ENCODE measurements at regions not wholly inside any gene's neighbourhood (a gene's known extent, or its start where the extent isn't known, plus 50 kb on each side); places are given as distances from the start of the nearest gene placed in this dataset.
"Not testable (repeated sequence)": the region's sequence is repeated elsewhere in the genome, so short reads cannot be mapped to it uniquely, and the experiment has no call there.

DNA sequence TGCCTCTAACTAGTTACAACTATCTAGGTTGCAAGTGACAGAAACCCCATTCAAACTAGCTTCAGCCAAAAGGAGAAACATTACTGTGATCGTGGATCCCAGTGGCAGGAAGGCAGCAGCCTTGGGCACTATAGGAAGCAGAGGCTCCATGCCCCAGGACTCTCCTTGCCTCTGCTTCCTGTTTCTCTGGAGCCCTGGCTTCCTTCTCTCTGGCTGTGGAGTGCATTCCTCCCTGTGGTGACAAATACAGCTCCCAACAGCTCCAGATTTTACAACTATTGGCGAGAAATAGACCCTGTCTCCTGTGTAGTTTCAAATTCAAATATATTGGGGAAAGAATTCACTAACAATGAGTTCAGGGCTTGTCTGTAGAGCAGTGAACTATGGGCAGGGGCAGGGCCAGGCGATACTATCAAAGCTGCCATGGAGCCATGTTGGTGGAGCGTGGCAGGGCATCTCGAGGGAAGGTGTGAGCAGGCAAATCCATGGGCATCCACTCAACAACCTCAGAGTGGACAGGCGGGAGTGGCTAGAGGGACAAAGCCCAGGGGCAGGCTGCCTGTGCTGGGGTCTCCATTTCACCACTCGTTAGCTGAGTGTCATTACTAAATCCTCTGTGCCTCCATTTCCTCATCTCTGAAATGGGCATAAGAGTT is 189.5 kb downstream of the ERCC6L2 start:
- no peak for DNase-seq (ENCODE audit: low read depth in 3 of 3)

DNA sequence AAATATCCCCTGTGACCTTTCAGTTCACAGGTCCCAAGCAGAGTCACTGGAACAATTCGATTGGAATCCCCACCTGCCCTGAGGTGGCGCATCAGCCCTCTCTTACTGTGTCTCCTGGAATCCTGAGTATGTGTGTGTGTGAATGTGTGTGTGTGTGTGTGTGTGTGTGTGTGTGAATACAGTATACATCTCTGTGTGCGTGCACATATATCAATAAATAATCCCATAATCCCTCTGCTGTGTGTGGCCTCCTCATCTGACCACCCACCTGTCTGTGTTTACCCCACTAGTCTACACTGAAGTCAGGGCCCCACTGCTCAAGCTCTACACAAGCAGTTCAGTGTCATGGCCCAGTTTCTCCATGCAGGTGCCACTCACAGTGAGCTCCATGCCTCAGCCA is 187.4 kb downstream of the ERCC6L2 start:
- no peak for DNase-seq (ENCODE audit: low read depth in 3 of 3)

DNA sequence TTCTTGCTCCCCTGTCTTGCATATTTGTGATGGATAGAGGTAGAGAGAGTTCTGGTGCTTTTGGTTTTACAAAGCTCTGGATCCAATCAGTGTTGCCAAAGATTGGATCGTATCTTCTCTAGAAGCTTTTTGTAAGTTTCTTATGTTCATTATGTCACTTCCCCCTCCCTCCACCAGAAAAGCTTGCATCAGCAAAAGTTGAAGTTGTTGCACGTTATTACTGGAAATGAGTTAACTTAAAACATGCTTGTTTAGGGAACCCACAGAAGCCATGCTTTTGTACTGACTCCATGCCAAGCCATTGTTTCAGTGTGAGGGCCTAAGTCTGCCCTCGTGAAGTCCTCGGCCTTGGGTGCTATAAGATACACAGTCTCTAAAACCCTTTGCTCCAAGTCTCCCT is 186.5 kb downstream of the ERCC6L2 start:
- DNase-seq (ENCODE audit: low read depth in 3 of 3), result no peak

DNA sequence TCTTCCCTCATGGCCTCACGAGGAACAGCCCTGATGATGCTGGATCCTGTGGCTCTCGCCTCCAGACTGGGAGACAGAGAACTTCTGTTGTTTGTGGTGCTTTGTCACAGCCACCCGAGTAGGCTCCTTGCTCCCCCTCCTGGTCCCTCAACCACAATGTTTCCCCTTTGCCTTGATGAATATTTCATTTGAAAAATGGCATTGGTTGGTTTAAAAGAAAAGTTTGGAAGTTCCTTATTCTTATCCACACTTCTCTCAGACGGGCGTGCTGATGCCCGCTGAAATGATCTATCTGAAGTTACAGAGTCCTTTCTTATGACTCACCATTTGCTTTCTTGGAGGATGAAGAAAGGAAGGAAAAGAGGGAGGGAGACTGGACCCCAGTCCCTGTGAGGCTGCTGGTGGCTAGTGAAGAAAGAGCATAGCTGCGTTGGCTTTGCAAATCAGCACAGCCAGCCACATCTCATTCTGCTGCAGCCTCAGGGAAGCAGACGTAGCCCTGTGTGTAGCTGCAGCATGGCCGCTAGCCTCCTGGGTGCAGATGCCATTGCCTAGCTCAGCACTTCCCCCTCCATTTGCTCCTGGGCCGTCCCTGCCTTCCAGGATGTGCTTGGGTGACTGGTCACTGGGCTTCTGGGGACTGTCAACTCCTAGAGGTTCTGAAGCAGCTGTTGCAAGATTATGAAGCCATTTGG is 185.9 kb downstream of the ERCC6L2 start:
- peak in 2 of 3 experiments; percentile 21 to 30 for DNase-seq (ENCODE audit: low read depth in 3 of 3)

DNA sequence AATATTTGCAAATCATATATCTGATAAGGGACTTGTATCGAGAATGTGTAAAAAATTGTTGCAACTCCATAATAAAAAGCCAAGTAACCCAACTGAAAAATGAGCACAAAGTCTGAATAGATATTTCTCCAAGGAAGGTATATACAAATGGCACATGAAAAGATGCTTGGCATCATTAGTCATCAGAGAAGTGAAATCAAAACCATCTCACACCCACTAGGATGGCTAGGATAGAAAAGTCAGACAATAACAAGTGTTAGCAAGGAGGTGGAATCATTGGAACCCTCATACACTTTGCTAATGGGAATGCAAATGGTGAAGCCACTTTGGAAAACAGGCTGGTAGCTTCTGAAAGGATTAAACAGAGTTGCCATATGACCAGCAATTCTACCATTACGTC is 182.7 kb downstream of the ERCC6L2 start:
- no peak for DNase-seq (ENCODE audit: low read depth in 3 of 3)

DNA sequence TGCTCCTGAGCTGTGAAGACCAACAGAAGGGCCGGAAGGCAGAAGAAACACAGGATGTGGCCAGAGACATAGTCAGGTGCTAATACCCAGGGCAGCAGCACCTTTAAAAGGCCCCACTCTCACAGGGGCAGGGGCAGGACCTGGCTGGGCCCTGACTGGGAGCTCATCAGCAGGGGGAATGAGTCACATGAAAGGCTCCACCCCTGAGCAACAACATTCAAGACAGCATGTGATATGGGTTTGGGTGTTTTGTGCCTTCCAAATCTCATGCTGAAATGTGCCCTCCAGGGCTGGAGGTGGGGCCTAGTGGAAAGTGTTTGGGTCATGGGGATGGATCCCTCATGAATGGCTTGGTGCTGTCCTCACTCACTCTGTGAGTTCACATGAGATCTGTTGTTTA is 181.7 kb downstream of the ERCC6L2 start:
- DNase-seq (ENCODE audit: low read depth in 3 of 3), result no peak

DNA sequence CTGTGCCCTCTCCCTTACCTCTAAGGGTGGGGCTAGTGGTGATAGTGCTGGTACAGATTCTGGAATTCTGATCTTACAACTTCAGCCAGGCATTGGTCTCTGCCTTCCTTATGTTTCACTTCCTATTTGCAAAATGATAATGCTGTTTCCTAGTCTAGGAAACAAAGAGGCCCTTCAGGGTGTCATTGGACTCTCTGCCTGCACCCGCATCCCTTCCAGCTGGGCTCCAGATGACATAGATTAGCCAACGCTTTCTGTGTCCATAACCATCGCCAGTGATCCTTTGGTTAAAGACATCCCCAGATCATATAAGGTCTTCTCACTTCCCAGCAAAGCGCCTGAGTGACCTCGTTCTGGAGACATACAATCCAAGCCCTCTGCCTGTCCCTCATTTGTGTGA is 180.7 kb downstream of the ERCC6L2 start:
- DNase-seq (ENCODE audit: low read depth in 3 of 3), result no peak

DNA sequence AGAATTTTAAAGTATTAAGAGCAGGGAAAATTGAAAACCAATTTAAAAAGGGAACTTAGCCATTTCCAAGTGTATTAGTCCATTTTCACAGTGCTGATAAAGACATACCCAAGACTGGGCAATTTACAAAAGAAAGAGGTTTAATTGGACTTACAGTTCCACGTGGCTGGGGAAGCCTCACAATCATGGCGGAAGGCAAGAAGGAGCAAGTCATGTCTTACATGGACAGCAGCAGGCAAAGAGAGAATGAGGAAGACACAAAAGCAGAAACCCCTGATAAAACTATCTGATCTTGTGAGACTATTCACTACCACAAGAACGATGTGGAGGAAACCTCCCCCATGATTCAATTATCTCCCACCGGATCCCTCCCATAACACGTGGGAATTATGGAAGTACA is 178.8 kb downstream of the ERCC6L2 start:
- not testable (repeated sequence) for DNase-seq (ENCODE audit: low read depth in 3 of 3)

DNA sequence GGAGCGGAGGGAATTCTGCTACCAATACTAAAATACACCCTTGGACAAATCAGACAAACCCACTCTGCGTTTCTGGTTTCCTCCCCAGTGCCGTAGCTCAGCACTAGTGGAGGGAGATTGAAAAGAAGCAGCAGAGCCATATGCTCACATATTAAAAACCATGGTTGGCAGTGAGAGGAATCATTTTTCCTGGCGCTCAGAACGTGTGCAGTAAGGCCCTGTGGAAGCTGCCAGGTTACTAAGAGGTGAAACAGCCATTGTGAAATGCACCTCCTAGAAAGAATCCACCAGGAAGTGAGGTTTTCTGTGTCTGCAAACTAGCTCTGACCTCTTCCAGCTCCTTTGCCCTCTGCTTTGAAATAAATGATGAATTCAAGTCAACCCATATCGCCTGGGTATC is 177.2 kb downstream of the ERCC6L2 start:
- no peak for DNase-seq (ENCODE audit: low read depth in 3 of 3)

DNA sequence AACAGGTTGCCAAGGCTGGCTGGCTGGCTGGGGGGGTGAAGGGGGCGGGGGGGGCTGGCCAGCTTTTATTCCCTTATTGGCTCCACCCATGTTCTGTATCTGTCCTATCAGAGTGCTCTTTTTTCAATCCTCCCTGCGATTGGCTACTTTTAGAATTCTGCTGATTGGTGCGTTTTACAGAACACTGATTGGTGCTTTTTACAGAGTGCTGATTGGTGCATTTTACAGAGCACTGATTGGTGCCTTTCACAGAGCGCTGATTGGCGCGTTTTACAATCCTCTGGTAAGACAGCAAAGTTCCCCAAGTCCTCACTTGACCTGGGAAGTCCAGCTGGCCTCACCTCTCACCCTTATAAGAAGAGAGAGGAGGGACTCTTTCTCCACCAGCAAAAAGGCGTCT is 175.9 kb downstream of the ERCC6L2 start:
- no peak for DNase-seq (ENCODE audit: low read depth in 3 of 3)

DNA sequence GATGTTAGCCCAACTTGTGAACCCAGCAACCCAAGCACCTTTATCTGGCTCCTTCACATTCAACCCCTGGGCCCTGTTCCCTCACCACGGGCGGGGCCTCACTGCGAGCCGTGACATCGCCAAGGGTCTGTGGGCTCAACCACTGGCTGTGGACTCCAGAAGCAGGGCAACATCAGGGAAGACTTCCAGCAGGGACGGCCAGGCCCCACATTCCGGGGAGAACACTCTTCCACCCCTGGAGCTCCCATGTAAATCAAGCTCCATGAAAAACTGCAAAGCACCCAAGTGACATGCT is 175.3 kb downstream of the ERCC6L2 start:
- no peak for DNase-seq (ENCODE audit: low read depth in 3 of 3)

DNA sequence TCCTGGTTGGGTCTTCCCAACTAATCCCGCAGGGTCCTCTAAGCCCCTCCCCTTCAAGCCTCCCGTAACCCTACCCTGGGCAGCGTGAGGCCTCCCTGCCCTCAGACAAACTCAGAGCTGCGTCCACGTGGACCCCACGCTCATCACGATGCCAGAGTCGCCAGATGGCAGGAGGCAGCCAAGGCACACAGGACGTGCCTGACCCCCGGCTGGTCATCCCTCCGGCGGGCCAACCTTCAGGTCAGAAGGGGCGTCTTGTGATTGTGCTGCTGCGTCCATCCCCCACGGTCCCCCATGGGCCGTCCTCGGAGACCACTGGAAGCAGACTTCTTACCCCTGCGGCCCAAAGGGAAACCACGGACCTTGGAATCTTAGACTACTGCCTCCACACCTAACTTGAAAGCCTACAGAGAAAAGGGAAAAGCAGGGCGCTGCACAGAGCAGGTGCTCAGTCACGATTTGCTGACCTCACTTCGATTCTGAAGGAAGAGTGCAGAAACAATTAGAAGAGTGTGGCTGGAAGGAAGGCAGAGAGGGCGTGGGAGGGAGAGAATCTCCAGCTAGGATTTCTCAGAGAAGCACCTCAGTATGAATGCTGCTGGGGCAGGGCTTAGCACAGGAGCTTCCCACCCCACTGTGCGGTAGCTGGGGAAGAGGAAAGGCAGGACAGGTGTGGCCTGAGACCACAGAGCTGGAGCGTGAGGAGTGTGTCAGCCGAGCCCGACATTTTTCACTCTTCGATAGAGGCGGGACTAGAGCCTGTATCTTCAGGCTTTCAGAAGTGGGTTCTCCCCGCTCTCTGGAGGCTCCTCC is 174.8 kb downstream of the ERCC6L2 start:
- no peak for DNase-seq (ENCODE audit: low read depth in 3 of 3)

DNA sequence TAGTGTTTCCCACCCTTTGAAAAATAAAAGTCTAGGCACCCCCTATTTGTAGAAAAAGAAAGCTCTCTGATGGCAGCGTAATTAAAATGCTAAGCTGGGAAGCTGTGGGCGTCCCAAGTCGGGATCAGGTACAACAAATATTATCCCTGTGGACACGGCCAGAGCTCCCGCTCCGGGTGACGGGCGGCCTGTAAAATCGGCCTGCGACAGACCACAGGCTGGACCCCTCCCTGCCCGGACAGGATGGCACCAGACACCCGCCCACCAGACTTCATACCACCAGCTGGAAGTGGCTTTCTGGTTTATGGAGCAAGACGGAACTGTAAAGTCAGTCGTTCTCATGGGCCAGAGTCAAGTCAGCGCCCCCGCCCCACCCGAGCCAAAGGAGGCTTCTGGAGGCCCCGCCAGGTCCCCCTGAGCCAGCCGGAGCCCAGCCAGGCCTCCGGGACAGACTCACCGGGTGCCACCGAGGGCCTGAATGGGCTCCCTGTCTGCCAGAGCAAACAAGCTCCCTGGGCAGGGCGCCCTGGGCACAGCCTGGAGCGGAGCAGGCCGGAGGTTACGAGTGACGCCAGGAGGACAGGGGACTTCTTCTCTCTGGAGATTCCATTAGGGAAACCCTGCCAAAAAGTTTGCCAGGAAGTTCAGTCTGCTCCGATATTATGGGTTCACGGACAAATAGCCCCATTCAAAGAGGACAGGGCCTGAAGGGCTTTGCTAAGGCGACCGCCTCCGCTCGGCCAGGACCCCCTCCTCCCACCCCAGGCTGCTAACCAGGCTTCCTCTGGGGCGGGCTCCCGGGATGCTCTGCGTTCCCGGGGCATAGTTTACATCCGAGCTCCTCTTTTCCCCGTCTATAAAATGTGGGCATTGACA is 173.7 kb downstream of the ERCC6L2 start:
- DNase-seq (ENCODE audit: low read depth in 3 of 3), result no peak

DNA sequence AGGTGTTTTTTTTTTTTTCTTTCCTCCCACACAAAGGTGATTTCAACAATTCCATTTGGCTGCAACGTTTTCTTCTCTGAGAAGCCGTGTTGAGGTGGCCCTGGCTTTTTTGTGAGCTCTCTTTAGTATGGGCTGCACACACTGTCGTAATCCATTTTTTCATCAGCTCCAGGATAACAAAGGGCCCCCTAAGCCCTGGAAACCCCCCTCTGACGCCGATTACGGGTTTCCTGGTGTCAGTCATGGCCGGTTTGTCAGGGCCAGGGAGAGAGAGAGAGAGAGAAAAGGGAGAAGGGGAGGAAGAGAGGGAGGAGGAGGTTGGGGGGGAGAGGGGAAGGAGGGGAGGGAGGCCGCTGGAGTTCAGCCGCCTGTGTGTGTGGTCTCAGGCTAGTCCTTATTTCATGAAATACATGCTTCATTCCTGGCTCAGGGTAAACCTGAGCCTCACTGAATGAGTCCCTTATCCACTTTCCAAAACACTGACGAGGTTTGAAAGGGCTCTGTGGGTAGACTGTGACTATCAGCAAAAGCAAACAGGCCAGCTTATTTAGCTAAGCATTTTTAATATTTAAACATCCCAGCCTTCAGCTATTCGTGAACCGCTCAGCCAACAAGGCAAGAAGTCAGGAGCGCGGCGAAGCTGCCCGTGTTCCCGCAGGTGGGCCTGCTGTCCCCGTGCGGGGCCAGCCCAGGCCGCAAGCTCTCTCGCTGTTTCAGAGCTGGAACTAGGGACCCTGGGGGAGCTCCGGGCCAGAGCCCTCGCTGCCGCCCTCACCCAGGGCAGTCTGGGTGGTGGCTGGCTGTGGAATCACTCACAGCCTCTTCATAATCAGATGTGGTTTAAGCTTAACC is 172.8 kb downstream of the ERCC6L2 start:
- no peak for DNase-seq (ENCODE audit: low read depth in 3 of 3)

DNA sequence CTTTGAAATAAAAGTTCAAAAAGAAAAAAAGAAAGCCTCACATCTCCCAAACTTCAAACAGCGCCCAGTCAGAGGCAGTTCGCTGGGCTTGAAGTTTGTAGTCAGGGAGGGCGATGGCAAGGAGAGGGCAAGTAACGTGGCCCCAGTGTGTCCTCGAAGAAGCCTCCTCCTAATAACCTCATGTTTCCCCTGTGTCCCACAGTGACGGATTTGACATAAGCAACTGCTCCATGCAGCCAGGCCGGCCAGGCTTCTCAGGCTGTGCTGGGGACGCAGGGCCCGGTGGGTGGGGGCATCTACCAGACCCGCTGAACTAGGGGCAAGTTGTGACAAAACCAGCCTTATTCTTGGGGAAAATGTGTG is 172.2 kb downstream of the ERCC6L2 start:
- DNase-seq (ENCODE audit: low read depth in 3 of 3), result no peak

DNA sequence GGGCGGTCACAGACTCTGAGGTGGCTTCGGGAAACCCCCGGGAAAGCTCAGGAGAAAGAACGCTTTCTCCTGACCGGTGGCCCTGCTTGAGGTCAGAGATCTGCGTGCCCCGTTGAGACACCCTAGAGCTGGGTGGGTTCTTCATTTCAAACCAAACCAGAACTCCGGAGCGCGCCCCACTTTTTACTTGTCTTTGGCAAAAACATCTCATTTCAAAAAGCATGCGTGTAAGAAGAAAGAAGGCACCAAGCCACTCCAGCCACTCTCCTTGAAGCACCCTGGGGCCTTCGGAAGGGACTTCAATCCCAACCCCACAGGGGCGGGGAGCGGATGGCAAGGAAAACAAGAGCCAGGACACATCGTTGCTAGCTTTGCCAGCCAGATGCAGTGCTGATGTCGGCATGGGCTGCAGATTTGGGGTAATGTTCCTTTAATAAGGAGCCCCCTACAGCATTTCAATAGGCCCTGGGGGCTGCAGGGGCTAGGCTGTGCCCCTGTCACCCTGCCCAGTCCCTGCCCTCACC is 171.7 kb downstream of the ERCC6L2 start:
- no peak for DNase-seq (ENCODE audit: low read depth in 3 of 3)

DNA sequence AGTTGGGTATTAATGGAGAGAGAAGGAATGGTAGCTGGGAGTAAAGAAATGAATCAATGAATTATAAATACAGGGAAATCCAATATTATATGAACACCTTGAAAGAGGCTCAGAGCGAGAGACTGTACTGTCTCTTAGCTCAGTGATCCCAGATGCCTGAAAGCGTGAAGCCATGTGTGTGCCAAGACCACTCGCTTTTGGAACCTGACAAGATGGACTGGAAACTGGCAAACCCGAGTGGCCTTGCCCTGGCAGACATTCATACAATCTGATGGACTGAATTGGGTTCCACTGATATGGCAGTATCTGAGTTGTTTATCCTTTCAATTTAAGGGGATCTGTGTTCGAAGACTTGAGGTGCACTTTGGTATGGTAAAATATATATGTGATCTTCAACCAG is 170.3 kb downstream of the ERCC6L2 start:
- DNase-seq (ENCODE audit: low read depth in 3 of 3), result no peak

DNA sequence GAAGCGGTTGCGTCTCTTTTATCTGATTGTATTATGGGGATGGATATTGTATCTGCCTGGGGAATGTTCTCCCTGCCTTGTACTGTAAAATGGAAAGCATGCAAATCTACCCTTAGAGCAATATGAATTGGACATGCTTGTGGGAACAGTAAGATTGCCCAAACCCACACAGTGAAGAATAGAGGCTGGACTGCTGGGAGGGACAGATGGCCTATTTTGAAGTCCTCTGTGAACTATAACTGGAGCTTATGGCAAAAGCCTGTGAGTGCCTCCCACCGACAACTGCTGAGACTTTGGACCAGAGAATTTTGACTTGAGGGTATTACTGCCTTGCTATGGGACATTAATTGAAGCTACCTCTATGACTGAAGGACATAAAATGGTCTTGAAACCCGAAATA is 168.9 kb downstream of the ERCC6L2 start:
- DNase-seq (ENCODE audit: low read depth in 3 of 3), result no peak

DNA sequence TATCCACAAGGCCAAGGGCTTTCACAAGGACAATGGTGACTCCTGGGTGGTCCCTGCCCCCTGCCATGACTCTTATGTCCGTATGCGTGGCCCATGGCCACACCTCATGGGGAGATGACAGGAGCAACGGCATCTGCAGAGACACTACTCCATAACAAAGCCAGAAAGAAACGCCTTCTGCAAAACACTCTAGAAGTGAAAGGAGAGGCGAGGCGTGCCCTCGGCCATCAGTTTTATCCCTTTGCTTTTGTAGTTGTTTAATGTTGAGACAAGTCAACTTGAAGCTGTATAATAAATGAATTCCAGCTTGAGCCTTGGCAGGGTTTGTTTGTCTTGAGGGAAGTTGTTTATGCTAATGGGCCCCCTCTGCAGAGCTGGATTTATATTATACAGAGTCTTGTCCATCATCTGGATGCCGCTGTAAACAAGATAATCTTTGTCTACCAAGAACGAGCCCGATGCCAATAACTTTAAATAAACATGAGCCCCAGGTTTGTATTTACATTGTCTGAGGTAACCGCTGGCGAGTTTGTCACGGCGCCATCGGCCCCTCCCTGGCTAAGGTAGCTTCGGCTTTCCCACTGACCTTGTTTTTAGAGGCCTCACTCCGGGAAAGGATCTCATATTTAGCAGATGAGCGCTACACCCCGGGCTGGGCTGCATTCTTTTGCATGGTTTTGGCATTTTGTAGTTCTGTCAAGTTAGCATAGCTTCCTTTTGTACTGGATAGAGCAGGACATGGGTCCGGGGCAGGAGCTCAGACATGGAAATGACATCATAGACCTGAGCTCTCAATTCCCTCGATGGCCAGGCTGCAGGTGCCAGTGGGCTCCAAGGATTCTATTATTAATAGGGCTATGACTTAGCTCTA is 165.3 kb downstream of the ERCC6L2 start:
- DNase-seq (ENCODE audit: low read depth in 3 of 3), result no peak

DNA sequence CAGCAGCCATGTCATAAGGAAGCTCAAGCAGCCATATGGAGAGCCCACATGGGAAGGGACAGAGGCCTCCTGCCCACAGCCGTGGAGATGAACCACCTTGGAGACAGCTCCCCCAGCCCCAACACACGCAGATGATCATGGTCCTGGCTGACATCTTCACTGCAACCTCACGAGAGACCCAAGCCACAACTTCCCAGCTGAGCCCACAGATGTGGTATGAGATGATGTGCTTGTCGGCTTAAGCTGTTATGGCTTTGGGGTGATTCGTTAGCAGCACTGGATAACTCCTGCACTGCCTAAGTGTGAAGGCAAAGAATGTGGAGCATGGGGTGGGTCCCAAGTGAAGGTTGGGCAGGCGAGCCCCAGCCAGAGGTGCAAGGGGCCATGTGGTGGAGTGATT is 163.4 kb downstream of the ERCC6L2 start:
- DNase-seq (ENCODE audit: low read depth in 3 of 3), result no peak

All from stimulated activated CD4-positive, alpha-beta T cell treated with anti-CD3 and anti-CD28 coated beads, TNF-alpha, amount 100 ng/mL, for 4 hours (primary cell).